Ovary (tissue), 3 donors: ENCODE measurements at regions not wholly inside any gene's neighbourhood (a gene's known extent, or its start where the extent isn't known, plus 50 kb on each side); places are given as distances from the start of the nearest gene placed in this dataset.

ENCODE experiments used
- EP300 ChIP-seq: sonication (generic); formaldehyde crosslinking; IDR thresholded peaks from one replicate; pipeline ENCODE4 v1.6.1; 2017; ENCODE audit warnings: antibody characterized with exemption
- POLR2A ChIP-seq: fragments of 450-650 bp; IDR thresholded peaks from one replicate; pipeline ENCODE4 v1.6.1; 2017; ENCODE audit warnings: antibody characterized with exemption, mild to moderate bottlenecking, moderate library complexity
- TF ChIP-seq, protein P1 (sequence below), 3 donors: fragments of 450-650 bp in 2 of 3; fragments of 200-600 bp in 1 of 3; IDR thresholded peaks; one replicate each; pipeline versions ENCODE4 v1.5.1 to v1.8.0; 2016 to 2022; ENCODE audit warnings: antibody characterized with exemption in 3 of 3, mild to moderate bottlenecking in 1 of 3
- donor health status: DM: no; HTN: no; CAD: no.

- TF ChIP-seq, protein P1, sequence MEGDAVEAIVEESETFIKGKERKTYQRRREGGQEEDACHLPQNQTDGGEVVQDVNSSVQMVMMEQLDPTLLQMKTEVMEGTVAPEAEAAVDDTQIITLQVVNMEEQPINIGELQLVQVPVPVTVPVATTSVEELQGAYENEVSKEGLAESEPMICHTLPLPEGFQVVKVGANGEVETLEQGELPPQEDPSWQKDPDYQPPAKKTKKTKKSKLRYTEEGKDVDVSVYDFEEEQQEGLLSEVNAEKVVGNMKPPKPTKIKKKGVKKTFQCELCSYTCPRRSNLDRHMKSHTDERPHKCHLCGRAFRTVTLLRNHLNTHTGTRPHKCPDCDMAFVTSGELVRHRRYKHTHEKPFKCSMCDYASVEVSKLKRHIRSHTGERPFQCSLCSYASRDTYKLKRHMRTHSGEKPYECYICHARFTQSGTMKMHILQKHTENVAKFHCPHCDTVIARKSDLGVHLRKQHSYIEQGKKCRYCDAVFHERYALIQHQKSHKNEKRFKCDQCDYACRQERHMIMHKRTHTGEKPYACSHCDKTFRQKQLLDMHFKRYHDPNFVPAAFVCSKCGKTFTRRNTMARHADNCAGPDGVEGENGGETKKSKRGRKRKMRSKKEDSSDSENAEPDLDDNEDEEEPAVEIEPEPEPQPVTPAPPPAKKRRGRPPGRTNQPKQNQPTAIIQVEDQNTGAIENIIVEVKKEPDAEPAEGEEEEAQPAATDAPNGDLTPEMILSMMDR (IDR thresholded peaks at IDR 0.05): no peak
- no peak for TF ChIP-seq POLR2A
- TF ChIP-seq EP300: no peak
Measured at GRCh38 chr16:5572056-5572455, 474.5 kb upstream of the EEF2KMT start.
